ENCODE measurements at regions not wholly inside any gene's neighbourhood (a gene's known extent, or its start where the extent isn't known, plus 50 kb on each side); places are given as distances from the start of the nearest gene placed in this dataset.

- FAIRE-seq = no peak
These were observed 230.3 kb downstream of the ENGASE start for GRCh38 chr17:79304884-79305283.

DNA sequence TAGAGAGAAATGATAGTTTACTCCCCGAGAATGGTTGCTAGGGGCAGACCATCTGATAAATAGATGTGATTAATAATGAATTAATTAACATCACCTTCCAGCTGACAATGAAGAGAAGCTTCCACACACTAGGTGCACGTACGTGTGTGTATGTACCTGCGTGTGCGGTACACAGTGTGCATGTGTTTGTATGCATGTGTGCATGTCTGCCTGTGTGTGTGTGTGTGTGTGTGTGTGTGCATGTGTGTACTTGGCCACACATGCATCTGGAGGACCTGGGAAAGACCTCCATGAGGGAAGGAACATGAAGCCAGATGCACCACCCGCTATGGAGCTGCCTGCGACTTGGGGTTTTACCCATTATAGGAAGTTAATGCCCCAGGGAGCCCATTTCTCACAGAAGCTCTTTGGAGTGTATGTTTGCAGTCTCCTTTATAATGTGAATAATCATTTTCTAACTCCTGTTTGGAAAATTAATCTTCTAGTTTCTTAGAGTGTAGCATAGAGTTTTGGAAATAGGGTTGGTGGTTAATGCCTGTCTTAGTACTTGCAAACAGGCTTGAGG, 229.1 kb downstream of the ENGASE start:
- no peak for FAIRE-seq

DNA sequence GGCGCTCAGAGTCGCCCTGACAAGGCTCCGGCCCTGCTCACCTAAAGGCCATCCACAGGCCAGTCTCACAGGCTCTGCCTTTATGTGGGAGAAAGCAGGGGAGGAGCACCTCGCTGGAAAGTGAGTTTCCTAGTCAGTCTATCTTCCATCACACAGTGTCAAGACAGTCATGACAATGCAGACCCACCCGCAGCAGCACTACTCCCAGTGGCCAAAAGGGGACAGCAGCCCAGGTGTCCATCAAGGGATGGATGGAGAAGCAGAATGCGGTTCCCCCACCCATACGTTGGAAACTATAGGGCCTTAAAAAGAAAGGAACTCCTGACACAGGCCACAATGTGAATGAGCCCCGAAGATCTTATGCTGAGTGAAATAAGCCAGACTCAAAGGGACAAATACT, 226.8 kb downstream of the ENGASE start:
- FAIRE-seq = no peak

DNA sequence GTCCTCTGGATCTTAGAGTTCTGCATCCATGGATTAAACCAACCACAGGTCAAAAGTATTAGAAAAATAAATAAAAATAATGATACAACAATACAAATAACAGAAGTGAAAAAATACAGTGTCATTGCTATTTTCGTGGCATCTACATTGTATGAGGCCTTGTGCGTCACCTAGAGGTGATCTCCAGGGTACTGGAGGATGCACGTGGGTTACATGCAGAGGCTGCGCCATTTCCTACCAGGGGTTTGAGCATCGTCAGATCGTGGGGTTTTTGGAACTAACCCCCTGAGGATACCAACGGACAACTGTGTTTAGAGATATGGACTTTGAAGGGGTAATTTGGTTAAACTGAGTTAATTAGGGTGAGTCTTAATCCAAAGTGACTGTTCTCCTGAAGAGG, 224.7 kb downstream of the ENGASE start:
- no peak for FAIRE-seq

- no peak for FAIRE-seq
These were observed 224.2 kb downstream of the ENGASE start for GRCh38 chr17:79298799-79299198.

DNA sequence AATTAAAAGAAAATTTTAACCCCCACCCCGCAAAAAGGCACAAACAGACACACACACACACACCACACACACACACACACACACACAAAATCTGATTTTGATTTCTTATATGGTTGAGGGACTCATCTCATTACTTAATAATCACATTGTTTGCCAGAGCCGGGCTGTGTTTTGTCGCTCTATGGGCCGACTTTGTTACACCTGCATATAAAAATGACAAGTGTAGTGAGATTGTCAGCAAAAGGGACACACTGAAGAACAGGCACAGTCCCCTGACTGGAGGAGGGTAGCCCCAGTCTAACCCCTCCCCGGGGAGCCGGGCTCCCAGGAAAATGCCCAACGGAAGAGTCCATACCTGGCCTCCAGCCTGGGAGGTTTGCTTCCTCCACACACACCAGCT, 221.6 kb downstream of the ENGASE start:
- no peak for FAIRE-seq

DNA sequence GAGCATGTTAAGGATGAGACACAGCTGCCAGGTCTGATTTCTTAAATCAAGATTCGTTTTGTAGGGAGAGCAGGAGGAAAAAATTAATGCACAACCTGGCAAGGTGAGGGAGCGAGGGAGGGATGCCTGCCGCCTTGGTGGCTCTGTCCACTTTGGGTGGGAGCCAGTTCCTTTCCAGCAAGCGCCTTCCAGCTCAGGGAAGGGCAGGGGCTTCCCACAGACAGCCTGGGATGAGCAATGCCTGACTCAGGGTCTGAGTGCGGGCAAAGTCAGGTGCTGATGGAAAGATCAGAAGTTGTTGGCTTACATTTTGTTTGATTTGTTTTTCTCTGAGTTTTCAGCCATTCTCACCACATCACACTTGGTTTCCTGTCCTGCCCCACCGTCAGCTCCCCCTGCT, 220.7 kb downstream of the ENGASE start:
- no peak for FAIRE-seq

- no peak for FAIRE-seq
These were observed 219.9 kb downstream of the ENGASE start for GRCh38 chr17:79294459-79295071.

- FAIRE-seq = no peak
These were observed 217.9 kb downstream of the ENGASE start for GRCh38 chr17:79292501-79292900.

GRCh38 chr17:79291391-79291790, 216.8 kb downstream of the ENGASE start:
- FAIRE-seq = no peak

DNA sequence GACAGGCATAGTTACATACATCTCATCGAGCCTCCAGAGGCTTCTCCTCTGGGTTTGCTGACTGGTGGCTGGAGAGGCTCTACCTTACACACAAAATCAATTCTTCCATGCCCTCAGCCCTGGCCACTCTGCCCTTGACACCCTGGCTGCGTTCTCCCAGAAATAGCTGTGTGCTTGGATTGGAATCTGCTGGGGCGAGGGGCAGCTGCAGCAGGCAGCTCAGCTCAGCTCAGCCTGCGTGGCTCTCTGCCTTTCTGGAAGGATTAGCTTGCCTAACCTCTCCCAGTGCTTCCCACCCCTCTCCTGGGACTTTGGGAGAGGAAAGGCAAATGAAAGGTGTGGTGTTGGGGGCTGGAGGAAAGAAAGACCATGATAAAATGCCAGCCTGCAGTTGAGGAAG, 216.1 kb downstream of the ENGASE start:
- no peak for FAIRE-seq

DNA sequence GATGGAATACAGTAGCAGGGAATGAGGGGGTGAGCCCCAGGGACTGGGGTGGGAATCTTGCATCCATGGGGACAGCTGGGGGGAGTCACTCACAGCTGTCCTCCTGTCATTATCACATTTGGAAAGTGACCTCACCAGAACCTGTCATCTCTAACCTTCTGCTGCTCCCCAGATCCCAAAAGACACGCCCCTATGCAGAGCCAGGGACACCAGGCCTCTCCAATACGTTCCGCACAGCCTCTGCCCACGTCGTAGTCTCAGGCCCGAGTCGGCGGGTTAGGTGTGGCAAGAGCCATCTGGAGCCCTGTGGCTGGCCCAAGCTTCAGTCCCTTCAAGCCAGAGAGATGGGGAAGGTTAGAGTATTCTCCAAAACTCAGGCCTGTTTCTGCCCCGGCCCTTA, 214.3 kb downstream of the ENGASE start:
- FAIRE-seq = no peak

DNA sequence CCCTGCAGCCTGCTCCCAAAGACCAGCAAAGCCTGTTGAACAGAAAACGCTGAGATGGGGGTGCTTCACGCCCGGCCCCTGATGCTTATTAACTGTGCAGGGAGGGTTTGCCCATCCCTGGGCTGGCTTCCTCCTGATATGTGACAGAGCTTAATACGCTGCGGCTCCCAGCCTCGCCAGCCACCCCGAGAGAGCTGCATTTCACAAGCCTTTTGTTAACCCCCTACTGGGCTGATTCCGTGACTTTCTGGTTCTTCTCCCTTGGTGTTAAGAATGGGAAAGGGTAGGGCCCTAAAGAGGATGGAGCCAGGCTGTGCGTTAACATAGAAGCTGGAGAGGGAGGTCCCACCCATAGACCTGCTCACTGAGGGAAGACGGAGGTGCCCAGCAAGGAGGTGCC, 211.8 kb downstream of the ENGASE start:
- FAIRE-seq = no peak

- FAIRE-seq = no peak
These were observed 211.3 kb downstream of the ENGASE start for GRCh38 chr17:79285973-79286372.

- FAIRE-seq = no peak
These were observed 207.7 kb downstream of the ENGASE start for GRCh38 chr17:79282294-79282693.

- no peak for FAIRE-seq
These were observed 207.2 kb downstream of the ENGASE start for GRCh38 chr17:79281803-79282202.

DNA sequence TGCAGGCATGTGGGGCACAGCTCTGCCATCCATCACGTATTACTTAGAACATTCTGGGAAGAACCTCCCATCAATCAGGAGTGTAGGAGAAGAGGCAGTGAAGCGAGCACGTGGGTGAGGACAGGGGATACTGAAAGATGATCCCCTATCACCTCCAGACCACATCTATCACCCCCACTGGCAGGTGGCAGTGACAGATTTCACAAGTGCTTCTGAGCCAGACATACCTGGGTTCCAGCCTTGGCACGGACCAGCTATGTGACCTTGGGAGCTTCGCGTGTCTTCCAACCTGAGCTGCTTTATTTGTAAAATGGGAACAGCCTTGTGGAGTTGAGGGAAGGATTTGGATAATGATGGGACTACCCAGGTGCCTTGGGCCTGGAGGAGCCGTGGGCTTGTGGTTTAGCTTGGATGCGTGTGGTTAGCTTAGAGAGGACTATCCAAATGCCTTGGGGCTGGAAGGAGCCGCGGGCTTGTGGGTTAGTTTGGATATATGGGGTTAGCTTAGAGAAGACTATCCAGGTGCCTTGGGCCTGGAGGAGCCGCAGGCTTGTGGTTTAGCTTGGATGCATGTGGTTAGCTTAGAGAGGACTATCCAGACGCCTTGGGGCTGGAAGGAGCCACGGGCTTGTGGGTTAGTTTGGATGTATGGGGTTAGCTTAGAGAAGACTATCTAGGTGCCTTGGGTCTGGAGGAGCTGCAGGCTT, 206.4 kb downstream of the ENGASE start:
- no peak for FAIRE-seq

DNA sequence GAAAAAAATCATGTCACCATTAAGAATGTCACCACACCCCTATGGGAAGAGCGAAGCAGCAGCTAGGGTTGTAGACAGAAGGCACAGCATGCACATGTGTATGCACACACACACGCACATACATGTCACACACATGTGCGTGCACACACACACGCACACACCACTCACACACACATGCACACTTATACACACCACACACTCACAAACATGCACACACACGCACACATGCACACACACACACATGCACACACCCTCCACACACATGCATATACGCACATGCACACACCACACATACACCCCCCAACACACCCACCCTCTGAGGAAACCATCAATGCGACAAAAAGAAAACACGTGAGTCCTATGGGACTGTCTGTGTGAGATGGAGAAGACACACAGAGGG, 205.4 kb downstream of the ENGASE start:
- no peak for FAIRE-seq

- no peak for FAIRE-seq
These were observed 204.7 kb downstream of the ENGASE start for GRCh38 chr17:79279320-79279719.

- no peak for FAIRE-seq
These were observed 202.2 kb downstream of the ENGASE start for GRCh38 chr17:79276821-79277220.

- no peak for FAIRE-seq
These were observed 199.0 kb downstream of the ENGASE start for GRCh38 chr17:79273660-79274059.

- FAIRE-seq = no peak
These were observed 198.1 kb downstream of the ENGASE start for GRCh38 chr17:79272666-79273219.

DNA sequence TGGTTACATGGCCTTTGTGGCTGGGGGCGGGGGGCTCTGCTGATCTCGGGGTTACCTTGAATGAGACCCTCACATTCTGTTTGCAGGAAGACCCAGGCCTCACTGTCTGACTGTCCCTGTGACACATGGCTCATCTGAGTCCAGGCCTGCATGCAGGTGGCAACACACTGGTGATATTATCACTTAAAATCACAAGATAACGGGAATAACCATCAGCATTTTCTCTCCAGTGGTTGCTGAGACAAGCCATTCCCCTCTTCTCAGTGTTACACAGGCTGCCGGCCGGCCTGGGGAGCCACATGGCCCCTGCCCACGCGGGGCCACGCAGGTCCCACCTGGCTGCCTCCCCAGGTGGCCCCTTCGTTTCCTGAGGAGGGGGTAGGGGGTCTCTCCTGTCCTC, 197.6 kb downstream of the ENGASE start:
- no peak for FAIRE-seq

- FAIRE-seq = no peak
These were observed 195.0 kb downstream of the ENGASE start for GRCh38 chr17:79269620-79270019.
